NCI-H345 treated with DMSO at 0.1 percent for 48 hours (cell line): ENCODE measurements at regions not wholly inside any gene's neighbourhood (a gene's known extent, or its start where the extent isn't known, plus 50 kb on each side); places are given as distances from the start of the nearest gene placed in this dataset.
"Not testable (repeated sequence)": the region's sequence is repeated elsewhere in the genome, so short reads cannot be mapped to it uniquely, and the experiment has no call there.

Source experiments
- DNase-seq: peaks from one replicate; lab custom pipeline; 2025; ENCODE audit not compliant: unreplicated experiment; lab: John Stamatoyannopoulos, UW

DNA sequence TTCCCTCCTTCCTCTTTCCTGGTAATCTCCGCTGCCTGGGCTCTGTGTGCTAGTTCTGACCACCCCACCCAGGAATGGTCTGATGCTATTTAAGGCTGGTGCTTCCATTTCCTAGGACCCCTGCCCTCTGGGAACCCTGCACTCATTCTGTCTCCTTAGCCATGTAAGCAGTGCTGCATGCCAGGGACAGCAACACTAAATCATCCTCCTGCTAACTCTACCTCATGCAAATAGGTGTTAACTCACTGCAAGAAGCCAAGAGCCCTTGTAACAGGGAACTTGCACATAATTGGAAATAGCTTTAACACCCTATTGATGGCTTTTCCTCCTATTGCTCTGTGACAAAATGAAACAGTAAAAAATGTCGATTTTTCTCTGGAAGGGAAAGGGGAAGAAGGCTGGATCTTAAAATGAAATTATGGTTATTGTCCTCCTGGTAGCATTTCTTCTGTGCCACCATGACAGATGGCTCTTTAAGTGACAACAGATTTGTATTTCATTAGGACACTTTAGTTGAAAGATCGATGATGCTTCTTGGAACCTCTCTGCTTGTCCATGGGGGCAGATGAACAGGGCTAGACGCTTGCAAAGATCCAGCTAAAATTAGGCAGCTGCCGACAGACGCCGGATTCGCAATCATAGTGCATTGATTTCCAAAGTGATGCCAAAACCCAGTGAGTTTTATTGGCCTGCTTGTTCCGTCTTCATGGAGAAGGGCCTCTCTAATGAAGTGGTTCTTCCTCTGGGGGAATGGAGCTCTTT lies 551.7 kb downstream of the MATN1 start:
- DNase-seq, result no peak

DNA sequence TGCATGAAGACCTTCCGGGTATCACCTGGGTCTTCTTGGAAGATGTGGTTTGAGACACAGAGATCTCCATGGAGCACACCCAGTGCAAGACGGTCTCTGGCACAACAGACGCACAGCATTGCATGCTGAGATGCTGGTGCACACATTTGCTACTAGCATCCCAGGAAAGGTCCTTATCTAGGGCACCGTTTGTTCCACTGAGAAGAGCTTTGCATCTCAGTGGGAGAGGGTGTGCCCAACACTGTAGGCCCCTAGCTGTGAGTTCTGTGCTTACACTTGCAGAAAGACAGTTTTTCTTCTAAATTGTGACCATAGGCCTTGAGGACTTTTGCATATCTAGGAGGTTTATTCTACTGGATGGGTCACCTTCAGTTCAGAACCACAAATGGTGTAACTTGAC lies 554.1 kb downstream of the MATN1 start:
- DNase-seq, result no peak

DNA sequence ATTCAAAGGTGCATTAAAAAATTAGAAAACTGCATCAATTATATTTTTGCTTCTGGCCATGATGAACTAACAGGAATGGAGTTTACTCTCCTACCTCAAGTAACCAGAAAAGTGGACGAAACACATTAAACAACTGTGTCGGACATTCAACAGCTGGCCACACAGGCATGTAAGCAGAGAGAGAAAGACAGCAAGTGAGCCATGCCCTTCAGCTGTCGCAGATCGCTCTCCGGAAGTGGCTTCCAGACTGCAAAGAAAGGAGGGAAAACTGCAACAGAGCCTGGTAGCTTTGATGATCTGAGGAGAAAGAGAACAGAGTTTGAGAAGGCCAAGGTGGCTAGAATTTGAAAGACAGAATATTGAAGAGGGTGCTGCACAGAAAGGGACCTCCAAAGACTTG lies 557.2 kb downstream of the MATN1 start:
- DNase-seq, result no peak

DNA sequence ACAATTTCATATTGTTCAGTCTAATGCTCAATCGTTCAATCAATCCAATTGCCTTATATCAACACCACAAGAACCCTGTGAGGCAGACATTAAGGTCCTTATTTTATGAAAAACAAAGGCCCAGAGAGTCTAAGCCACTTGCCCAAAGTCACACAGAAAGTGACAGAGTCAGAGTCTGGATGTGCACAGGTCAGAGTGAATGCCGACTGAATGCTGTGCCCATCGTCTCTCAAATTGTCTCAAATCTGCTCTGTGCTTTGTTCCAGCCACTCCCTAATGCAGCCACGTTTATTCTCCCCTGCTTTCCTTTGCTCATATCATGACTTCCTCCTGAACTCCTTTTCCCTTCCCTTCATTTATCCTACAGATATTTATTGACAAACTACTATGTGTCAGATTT lies 558.3 kb downstream of the MATN1 start:
- no peak for DNase-seq

DNA sequence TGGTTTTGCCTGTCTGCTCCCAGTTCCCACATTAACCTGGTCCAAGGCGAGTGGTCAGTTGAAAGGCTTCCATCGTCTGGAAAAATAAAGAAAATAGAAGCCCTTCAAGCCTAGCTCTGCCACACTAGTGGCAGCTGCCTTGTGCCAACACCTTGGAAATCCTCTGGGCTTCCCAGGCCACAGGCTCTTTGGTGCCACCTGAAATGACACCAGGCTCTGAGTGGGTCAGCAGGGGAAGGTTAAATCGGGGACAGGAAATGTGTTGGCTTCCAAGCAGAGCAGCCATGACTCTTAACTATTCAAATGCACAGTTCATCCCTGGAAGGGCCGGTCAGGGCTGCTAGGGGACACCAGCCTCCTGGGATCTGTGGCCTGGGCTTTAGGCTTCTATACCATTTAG lies 558.7 kb downstream of the MATN1 start:
- DNase-seq, result no peak

DNA sequence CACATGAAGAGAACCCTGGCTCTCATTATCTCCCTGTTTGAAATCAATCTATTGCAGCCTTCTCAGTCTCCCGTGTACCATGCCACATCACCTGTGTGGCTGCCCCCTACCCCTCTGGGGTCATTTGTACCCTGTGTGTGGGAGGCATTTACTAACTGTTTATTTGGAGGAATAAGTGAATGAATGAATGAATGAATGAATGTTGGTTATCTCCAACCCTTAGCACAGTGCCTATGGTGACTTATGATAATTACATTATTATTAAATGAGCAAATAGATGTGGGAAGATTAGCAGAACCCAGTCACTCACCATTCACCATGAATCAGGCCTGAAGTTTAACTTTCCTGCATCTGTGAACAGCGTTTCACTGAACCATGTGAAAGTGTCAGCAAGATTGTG lies 560.8 kb downstream of the MATN1 start:
- DNase-seq, result no peak

DNA sequence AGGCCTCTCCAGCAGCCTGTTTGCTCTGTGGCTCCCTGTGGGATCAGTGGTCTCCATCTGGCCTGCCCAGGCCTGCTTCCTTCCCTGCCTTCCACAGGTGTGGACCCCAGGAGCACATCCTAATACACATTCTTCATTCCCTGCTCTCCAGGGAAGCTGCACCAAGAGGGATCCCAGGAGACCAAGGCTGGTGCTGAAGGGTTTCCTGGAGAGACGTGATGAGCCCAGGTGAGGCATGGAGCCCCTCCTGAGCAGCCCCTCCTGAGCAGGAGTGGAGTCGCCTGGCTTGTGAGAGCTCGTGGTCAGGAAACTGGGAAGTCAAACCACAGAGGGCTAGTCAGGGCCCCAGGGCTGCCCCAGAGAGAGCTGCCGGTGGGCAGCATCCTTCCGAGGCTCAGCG lies 561.4 kb downstream of the MATN1 start:
- peak; percentile 61 for DNase-seq

DNA sequence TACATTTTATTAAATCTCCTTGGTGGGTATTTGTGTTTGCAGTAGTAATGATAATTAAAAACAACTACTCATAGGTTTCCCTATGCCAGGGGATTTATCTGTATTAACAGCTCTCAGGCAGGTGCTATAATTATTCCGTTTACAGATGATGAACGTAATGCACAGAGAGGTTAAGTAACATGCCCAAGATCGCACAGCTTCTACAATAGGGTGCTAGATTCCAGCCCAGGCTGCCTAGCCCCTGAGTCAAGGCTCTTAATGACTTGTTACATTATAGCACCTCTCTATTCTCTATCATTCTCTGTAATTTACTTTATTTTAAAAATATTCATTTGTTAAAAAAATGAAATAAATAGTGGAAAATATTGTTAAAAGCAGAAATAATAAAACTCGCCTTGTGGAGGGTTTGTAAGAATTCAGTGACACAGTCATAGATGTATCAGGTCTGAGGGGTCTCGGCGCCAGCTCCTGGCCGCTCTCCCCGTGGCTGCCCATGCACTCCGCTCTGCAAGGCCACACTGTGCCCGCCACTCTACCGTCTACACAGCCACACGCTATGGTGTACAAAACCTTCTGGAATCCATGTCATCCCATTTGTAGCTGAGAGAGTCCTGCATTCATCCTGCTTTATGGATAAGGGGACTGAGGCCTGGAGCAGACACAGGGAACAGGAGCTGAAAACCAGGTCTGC lies 562.2 kb downstream of the MATN1 start:
- no peak for DNase-seq

DNA sequence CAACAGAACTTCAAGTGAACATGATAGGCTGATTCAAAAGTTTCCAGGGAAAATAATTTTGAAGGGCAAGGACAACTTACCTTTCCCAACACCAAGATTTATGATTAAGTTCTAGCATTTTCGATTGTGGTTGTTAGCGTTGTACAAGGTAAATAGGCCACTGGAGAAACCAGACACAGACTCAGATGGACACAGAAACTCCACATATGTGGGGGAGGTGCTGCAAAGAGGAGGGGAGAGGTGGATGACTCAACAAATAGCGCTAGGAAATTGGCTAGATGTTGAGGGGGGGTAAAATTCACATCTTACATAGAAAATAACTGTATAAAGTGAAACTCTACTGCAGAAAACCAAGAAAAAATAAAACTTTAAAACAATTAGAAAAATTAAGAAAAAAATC lies 564.4 kb downstream of the MATN1 start:
- DNase-seq, result no peak

DNA sequence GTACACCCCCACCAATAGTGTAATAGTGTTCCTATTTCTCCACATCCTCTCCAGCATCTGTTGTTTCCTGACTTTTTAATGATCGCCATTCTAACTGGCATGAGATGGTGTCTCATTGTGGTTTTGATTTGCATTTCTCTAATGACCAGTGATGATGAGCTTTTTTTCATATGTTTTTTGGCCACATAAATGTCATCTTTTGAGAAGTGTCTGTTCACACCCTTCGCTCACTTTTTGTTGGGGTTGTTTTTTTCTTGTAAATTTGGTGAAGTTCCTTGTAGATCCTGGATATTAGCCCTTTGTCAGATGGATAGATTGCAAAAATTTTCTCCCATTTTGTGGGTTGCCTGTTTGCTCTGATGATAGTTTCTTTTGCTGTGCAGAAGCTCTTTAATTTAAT lies 567.7 kb downstream of the MATN1 start:
- DNase-seq, result not testable (repeated sequence)

DNA sequence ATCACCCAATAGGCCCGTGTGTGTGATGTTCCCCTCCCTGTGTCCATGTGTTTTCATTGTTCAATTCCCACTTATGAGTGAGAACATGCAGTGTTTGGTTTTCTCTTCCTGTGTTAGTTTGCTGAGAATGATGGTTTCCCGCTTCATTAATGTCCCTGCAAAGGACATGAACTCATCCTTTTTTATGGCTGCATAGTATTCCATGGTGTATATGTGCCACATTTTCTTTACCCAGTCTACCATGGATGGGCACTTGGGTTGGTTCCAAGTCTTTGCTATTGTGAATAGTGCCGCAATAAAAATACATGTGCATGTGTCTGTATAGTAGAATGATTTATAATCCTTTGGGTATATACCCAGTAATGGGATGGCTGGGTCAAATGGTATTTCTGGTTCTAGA lies 568.1 kb downstream of the MATN1 start:
- DNase-seq, result not testable (repeated sequence)

DNA sequence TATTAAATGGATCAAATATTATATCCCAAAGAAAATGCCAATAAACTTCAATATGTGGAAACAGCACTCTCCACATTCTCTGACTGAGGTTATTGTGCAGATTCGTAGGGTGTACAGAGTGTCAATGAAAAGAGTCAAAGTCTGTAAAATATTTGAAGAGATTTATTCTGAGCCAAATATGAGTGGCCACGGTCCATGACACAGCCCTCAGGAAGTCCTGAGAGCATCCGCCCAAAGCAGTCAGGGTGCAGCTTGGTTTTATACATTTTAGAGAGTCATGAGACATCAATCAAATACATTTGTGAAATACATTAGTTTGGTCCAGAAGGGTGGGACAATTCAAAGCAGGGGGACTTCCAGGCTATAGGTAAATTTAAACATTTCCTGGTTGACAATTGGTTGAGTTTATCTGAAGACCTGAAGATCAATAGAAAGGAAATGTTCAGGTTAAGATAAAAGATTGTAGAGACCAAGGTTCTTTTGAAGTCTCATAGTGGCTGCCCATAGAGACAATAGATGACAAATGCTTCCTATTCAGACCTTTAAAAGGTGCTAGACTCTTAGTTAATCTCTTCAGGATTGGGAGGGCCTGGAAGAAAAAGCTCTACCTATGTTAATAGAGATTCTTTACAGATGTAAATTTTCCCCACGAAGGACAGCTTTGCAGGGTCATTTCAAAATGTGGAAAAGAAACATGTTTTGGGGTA lies 569.5 kb downstream of the MATN1 start:
- no peak for DNase-seq

DNA sequence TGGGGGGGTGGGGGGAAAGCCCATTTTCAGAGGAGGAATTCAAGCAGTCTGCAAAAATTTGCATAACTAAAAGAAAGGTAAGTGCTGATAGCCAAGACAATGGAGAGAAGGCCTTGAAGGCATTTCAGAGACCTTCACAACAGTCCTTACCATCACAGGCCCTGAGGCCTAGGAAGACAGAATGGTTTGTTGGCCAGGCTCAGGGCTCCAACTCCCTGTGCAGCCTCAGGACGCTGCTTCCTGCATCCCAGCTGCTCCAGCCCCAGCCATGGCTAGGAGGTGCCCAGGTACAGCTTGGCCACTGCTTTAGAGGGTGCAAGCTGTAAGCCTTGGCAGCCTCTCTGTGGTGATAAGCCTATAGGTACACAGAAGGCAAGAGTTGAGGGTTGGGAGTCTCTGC lies 571.6 kb downstream of the MATN1 start:
- DNase-seq, result no peak

DNA sequence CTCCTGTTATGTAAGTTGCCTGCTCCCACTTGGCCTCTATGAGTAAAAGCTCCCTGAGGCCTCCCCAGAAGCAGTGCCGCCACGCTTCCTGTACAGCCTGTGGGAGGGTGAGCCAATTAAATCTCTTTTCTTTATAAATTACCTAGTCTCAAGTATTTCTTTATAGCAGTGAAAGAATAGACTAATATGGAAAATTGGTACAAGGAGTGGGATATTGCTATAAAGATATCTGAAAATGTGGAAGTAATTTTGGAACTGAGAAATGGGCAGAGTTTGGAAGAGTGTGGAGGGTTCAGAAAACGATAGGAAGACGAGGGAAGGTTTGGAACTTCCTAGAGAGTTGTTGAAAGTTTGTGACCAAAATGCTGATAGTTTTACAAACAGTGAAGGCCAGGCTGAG lies 572.3 kb downstream of the MATN1 start:
- DNase-seq, result no peak

DNA sequence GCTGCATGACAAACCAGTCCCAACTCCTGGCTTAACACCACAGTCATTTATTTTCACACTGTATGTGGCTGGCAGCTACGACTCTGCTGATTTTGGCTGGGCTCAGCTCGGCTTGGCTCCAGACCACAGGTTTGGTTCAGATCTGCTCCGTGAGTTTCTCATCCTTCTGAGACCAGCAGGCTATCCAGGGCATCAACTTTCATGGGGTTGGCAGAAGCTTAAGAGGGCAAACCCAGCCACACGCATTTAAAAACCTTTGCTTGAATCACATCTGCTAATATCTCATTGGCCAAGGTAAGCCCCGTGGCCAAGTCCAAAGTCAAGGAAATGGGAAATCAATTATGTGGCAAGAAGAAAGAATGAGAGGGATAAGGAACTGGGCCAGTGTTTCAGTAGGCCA lies 574.2 kb downstream of the MATN1 start:
- DNase-seq, result no peak

DNA sequence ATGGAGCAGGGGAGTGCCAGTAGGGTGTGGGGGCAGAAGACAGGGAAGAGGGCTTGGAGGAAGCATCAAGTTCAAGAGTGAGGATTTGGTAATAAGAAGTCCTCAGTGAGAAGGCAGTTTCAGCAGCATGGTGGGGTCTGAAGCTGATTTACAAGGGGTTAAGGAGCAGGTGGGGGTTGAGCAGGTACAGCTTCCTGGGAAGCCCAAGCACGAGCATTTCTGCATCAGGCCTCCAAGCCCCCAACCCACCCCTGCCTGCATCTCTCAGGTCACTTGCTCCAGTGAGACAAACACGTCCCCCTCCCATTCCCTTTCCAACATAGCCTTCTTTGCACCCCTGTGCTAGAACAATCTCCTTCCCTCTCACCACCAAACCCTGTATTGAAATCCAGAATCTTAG lies 574.7 kb downstream of the MATN1 start:
- DNase-seq, result no peak

DNA sequence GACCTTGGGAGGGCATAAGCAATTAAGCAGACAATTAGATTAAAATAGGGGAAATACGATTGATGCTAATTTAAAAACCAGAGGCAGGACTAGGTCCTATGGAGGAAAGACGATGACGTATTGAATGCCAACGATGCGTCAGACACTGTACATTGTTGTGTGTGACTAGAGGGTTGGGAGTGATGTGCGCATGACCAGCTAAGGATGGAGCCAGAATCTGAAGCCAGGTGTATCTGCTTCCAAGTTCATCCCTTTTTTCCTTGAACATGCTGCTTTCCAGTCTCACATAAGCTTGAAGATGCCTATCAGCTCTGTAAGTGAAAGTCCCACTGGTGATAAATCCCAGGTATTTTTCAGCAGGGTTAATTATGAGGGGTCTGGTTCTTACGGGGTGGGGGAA lies 576.2 kb downstream of the MATN1 start:
- no peak for DNase-seq

DNA sequence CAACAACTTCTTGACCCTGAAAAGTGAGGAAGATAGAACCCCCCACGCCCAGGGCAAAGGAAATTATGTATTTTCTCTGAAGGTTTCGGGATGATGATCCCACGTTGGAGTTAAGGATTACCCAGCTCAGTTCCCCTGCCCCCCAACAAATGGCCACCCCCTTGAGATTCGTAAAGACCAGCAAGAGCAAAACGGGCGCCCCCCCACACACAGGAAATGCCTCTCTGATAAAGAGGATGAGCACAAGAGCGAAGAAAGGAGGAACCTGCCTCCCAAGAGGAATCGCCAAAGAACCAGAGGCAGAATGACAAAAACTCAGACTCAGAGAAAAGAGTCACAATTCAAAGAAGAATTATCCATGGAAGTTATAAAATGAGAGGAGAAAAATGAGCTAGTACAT lies 576.9 kb downstream of the MATN1 start:
- DNase-seq, result no peak

DNA sequence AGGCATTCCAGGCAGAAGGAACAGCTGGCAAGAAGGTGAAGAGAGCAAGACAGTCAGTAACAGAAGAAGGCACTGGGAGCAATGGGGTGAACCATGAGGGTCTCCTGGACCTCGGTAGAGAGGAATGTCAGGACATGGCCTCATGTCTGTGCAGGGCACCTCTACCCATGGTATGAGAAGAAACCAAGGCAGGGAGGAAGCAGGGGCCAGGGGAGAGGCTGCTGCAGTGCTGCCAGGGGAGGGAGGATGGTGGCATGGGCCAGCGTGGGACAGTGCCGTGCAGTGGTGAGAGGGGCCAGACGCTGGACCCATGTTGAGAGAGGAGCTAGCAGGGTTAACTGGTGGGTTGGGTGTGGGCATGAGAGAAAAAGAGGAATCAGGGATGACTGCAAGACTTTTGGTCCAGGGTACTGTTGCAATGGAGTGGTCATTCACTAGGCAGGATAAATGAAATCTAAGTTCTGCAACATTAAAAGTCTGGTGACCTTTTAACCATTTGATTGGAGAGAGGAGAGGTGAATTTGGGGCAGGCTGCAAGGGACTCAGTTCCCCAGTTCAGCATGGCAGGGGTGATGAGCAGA lies 577.6 kb downstream of the MATN1 start:
- no peak for DNase-seq

DNA sequence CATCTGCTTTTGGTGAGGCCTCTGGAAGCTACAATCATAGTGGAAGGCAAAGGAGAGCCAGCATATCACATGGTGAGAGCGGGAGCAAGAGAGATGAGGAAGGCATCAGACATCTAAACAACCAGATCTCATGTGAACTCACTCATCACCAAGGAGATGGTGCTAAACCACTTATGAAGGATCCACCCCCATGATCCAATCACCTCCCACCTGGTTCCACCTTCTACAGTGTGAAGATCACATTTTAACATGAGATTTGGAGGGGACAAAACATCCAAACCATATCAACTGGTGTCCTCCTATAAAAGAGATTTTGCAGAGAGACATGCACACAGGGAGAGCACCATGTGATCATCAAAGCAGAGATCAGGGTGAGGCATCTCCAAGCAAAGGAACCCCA lies 578.6 kb downstream of the MATN1 start:
- no peak for DNase-seq

DNA sequence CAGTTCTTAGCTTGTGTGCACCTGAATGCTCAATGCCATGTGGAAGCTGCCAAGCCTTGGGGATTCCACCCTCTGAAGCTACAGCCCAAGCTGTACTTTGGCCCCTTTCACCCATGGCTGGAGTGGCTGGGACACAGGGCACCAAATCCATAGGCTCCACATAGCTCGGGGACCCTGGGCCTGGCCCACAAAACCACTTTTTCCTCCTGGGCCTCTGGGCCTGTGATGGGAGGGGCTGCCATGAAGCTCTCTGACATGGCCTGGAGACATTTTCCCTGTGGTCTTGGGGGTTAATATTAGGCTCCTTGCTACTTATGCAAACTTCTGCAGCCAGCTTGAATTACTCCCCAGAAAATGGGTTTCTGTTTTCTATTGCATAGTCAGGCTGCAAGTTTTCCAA lies 579.9 kb downstream of the MATN1 start:
- DNase-seq, result no peak

DNA sequence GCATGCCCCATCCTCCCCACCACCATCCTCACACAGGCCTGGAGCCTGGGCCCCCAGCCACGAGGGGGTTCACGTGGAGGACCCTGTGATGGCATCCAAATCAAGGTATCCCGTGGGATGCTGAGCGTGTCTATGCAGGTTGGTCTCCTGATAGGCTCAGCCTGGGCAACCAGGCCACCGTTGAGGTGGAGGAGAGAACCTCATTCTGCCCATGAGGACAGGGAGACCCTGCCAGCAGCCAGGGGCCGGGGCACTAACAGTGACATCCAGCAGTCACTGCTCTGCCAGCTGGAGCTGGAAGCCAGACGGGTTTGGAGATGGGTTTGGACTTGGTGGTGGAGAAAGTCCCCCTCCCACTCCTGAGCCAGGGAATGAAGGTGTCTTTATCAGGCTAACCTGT lies 582.8 kb downstream of the MATN1 start:
- DNase-seq, result no peak
